Head of caudate nucleus (tissue), 42 donors: ENCODE measurements at regions not wholly inside any gene's neighbourhood (a gene's known extent, or its start where the extent isn't known, plus 50 kb on each side); places are given as distances from the start of the nearest gene placed in this dataset.
"Not testable (repeated sequence)": the region's sequence is repeated elsewhere in the genome, so short reads cannot be mapped to it uniquely, and the experiment has no call there.

ENCODE experiments used
- DNase-seq, 42 donors: peaks; one replicate each; pipeline versions ENCODE4 v3.0.0 to v3.0.0-alpha.2; 2020 to 2021; ENCODE audit warnings: mixed read lengths in 7 of 42
- intact Hi-C: fragments of 100-400 bp; cut with DNase I; formaldehyde crosslinking; loops from one replicate; pipeline ENCODE4 v1.15.0; 2022

- no peak for DNase-seq
- intact Hi-C loops: no loop called here
These were observed 80.8 kb upstream of the METRNL start for GRCh38 chr17:82998637-82999036.

GRCh38 chr17:83000738-83001137 lies 78.7 kb upstream of the METRNL start:
- DNase-seq: no peak
- intact Hi-C loops: no loop called here

GRCh38 chr17:83002118-83002805 lies 77.1 kb upstream of the METRNL start:
- intact Hi-C loops: no loop called here
- DNase-seq: no peak

GRCh38 chr17:83004791-83005380 lies 74.5 kb upstream of the METRNL start:
- no peak for DNase-seq
- intact Hi-C loops: no loop called here

- intact Hi-C loops: no loop called here
- DNase-seq: no peak
These were observed 73.8 kb upstream of the METRNL start for GRCh38 chr17:83005639-83006038.

- peak in 1 of 42 donors; percentile 22 for DNase-seq
- intact Hi-C loops: no loop called here
These were observed 72.6 kb upstream of the METRNL start for GRCh38 chr17:83006515-83007455.

- peak in 1 of 42 donors; percentile 26 for DNase-seq
- intact Hi-C loops: no loop called here
These were observed 71.8 kb upstream of the METRNL start for GRCh38 chr17:83007504-83008185.

GRCh38 chr17:83008186-83008510 lies 71.3 kb upstream of the METRNL start:
- DNase-seq: no peak
- intact Hi-C loops: no loop called here

GRCh38 chr17:83008526-83008925 lies 70.9 kb upstream of the METRNL start:
- intact Hi-C loops: no loop called here

GRCh38 chr17:83009414-83010205 lies 69.8 kb upstream of the METRNL start:
- no peak for DNase-seq
- intact Hi-C loops: no loop called here

More at GRCh38 chr17:83008526-83008925, 70.9 kb upstream of the METRNL start:
- no peak for DNase-seq

- intact Hi-C loops: no loop called here
- no peak for DNase-seq
These were observed 68.9 kb upstream of the METRNL start for GRCh38 chr17:83010206-83011200.

GRCh38 chr17:83011676-83012075 lies 67.7 kb upstream of the METRNL start:
- intact Hi-C loops, DNase-seq: not testable (repeated sequence)

- intact Hi-C loops: no loop called here
These were observed 67.1 kb upstream of the METRNL start for GRCh38 chr17:83012200-83012785.

GRCh38 chr17:83012868-83013778 lies 66.3 kb upstream of the METRNL start:
- DNase-seq: peak in 1 of 42 donors; percentile 12
- intact Hi-C loops: no loop called here

More at GRCh38 chr17:83012200-83012785, 67.1 kb upstream of the METRNL start:
- DNase-seq: peak in 1 of 42 donors; percentile 20

- intact Hi-C loops: no loop called here
- no peak for DNase-seq
These were observed 65.7 kb upstream of the METRNL start for GRCh38 chr17:83013779-83014117.

GRCh38 chr17:83014297-83014696 lies 65.1 kb upstream of the METRNL start:
- no peak for DNase-seq
- intact Hi-C loops: no loop called here
